HG02588 (cell line): ENCODE measurements at regions not wholly inside any gene's neighbourhood (a gene's known extent, or its start where the extent isn't known, plus 50 kb on each side); places are given as distances from the start of the nearest gene placed in this dataset.
A peak's percentile ranks its signal among the peaks of the same experiment; 100 is the strongest.
"Not testable (repeated sequence)": the region's sequence is repeated elsewhere in the genome, so short reads cannot be mapped to it uniquely, and the experiment has no call there.

Experiments used
- ATAC-seq: cut with Tn5 transposase; IDR thresholded peaks from one replicate; pipeline ENCODE4 v1.9.1; 2021; ENCODE audit warnings: mild to moderate bottlenecking, moderate library complexity; ENCODE audit not compliant: unreplicated experiment

- no peak for ATAC-seq
Measured at GRCh38 chr1:4210043-4210442, 310.0 kb upstream of the C1orf174 start.

- ATAC-seq, result no peak
Measured at GRCh38 chr1:4212796-4213195, 312.7 kb upstream of the C1orf174 start.

- ATAC-seq, result no peak
Measured at GRCh38 chr1:4213366-4213973, 313.4 kb upstream of the C1orf174 start.

GRCh38 chr1:4214826-4215225 lies 314.8 kb upstream of the C1orf174 start:
- ATAC-seq, result no peak

GRCh38 chr1:4215391-4215790 lies 315.3 kb upstream of the C1orf174 start:
- no peak for ATAC-seq

- ATAC-seq, result no peak
Measured at GRCh38 chr1:4216231-4216630, 316.2 kb upstream of the C1orf174 start.

- ATAC-seq, result no peak
Measured at GRCh38 chr1:4218619-4219018, 318.5 kb upstream of the C1orf174 start.

- ATAC-seq, result no peak
Measured at GRCh38 chr1:4219111-4219510, 319.0 kb upstream of the C1orf174 start.

GRCh38 chr1:4219826-4220225 lies 319.8 kb upstream of the C1orf174 start:
- ATAC-seq, result no peak

GRCh38 chr1:4220362-4220761 lies 320.3 kb upstream of the C1orf174 start:
- ATAC-seq, result no peak

GRCh38 chr1:4221107-4221506 lies 321.0 kb upstream of the C1orf174 start:
- ATAC-seq, result no peak

- no peak for ATAC-seq
Measured at GRCh38 chr1:4224684-4225467, 324.8 kb upstream of the C1orf174 start.

GRCh38 chr1:4227986-4228385 lies 327.9 kb upstream of the C1orf174 start:
- ATAC-seq, result no peak

- ATAC-seq, result no peak
Measured at GRCh38 chr1:4253935-4254334, 353.9 kb upstream of the C1orf174 start.

GRCh38 chr1:4256351-4256750 lies 356.3 kb upstream of the C1orf174 start:
- ATAC-seq, result no peak

GRCh38 chr1:4258146-4258777 lies 358.2 kb upstream of the C1orf174 start:
- not testable (repeated sequence) for ATAC-seq

- no peak for ATAC-seq
Measured at GRCh38 chr1:4261327-4261726, 361.3 kb upstream of the C1orf174 start.

- ATAC-seq, result no peak
Measured at GRCh38 chr1:4262665-4263064, 362.6 kb upstream of the C1orf174 start.

GRCh38 chr1:4263699-4264098 lies 363.6 kb upstream of the C1orf174 start:
- ATAC-seq, result no peak

- ATAC-seq, result no peak
Measured at GRCh38 chr1:4265836-4266235, 365.8 kb upstream of the C1orf174 start.

- peak; percentile 81 for ATAC-seq
Measured at GRCh38 chr1:4267381-4268261, 367.5 kb upstream of the C1orf174 start.
